Stimulated activated CD4-positive, alpha-beta T cell treated with anti-CD3 and anti-CD28 coated beads, TNF-alpha, amount 100 ng/mL, for 4 hours (primary cell): ENCODE measurements at regions not wholly inside any gene's neighbourhood (a gene's known extent, or its start where the extent isn't known, plus 50 kb on each side); places are given as distances from the start of the nearest gene placed in this dataset.

Experiments
- DNase-seq, 3 experiments: peaks; one replicate each; pipeline ENCODE4 v3.0.0-alpha.2; 2020; ENCODE audit warnings: low read depth in 3 of 3

DNA sequence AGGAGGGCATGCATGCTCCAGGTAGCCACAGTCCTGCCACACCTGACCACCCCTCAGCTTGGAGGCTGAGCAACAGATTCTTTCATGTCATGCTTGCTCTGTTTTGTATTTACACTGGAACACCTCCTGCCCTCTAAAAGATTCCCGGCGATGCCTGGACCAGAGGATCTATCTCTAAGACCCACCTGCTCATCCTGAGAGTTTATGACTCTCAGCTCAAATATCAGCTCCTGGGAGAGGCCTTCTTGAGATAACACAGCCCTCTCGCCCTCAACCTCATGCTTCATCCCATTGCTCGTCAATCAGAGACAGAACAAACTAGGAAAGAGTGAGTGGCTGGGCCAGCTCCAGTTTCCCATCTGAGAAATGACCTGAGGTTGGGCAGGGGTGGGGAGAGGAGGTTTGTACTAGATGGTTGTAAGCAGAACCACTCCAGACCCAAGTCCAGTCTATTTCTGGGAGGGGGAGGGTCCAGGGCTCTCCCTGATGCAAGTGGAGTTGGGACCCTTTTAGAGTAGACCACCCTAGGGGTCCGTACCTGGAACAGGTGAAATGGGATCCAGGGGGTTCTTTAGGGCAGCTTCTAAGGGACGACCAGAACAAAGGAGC lies 524.5 kb downstream of the MATN1 start:
- no peak for DNase-seq

DNA sequence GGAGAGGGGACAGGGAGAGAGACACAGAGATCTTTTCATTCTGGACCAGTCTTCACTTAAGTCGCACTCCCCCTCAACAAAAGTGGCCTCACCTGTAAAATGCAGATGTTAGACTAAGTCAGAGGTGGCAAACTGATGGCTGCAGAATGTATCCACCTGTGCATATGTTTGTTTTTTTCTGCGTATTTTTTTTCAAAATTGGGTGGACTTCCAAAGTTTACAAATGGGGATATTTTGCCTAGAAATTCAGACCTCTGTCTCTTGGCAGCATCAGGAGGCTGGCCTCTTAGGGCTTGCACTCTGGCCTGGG lies 525.0 kb downstream of the MATN1 start:
- DNase-seq: no peak

DNA sequence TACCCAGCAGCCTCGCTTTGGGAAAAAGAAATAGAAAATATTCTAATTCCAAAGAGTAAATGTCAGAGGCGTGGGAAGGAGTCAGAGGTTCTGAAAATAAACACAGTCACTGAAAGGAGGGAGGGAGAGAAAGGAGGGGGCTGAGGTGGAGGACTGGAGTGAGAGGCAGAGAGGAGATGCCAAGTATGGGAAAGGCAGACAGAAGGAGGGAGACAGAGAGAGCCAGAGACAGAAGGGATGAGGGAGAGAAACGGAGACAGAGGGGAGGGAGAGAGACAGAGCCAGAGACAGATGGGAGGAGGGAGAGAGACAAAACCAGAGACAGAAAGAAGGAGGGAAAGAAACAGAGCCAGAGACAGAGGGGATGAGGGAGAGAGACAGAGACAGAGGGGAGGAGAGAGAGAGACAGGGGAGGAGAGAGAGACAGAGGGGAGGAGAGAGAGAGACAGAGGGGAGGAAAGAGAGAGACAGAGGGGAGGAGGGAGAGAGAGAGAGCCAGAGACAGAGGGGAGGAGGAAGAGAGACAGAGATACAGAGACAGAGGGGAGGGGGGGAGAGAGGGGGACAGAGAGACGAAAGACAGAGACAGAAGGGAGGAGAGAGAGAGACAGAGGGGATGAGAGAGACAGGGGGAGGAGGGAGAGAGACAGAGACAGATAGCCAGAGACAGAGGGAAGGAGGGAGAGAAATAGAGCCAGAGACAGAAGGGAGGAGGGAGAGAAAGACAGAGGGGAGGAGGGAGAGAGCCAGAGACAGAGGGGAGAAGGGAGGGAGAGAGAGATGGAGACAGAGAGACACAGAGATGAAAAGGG lies 525.5 kb downstream of the MATN1 start:
- DNase-seq: no peak

DNA sequence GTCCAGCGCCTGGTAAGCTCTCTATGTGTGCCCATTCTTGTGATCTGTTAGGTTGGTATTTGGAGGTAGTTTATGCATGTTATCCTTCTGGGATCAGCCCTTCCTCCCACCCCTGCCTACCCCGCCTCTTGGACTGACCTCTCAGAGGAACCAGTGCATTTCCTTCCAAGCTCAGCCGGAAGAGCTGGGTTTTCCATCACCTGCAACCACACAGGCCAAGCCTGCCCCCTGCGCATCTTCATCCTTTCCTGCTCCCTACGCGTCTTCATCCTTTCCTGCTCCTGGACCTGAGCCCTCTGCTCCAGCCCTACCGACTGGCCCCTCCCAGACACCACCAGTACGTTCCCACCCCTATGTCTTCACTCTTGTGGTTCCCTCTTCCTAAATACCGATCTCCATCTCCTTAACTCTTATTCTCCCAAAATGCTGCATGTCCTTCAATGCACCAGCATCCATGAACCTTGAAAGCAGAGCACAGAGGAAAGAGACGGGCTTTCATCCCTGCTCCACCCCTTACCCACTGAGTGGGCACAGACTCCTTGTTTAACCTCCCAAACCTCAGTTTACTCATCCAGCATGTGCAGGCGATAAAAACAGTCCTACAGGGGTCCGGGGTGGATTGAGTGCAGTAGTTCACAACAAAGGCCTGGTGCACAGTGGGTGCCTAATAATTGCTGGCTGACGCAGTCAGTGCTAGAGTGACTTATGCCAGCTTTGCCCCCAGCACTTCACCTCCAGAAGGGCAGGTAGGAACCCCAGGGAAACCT lies 526.3 kb downstream of the MATN1 start:
- no peak for DNase-seq

DNA sequence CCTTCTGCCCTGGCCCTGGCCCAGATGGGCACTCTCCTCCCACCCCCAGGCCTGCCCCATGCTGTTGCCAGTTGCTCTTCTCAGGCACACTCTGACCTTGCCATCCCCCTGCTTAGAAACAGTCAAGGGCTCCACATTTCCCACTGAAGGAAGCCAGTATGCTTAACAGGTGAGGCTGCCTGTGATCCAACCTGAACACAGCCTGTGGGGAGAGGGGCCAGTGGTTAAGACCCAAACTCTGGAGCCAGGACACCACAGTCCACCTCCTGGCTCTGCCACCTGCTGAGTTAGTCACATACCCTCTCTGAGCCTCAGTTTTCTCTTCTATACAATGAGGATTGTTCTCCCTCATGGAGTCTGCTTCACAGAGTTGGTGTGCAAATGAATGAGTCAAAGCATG lies 526.9 kb downstream of the MATN1 start:
- DNase-seq: no peak

DNA sequence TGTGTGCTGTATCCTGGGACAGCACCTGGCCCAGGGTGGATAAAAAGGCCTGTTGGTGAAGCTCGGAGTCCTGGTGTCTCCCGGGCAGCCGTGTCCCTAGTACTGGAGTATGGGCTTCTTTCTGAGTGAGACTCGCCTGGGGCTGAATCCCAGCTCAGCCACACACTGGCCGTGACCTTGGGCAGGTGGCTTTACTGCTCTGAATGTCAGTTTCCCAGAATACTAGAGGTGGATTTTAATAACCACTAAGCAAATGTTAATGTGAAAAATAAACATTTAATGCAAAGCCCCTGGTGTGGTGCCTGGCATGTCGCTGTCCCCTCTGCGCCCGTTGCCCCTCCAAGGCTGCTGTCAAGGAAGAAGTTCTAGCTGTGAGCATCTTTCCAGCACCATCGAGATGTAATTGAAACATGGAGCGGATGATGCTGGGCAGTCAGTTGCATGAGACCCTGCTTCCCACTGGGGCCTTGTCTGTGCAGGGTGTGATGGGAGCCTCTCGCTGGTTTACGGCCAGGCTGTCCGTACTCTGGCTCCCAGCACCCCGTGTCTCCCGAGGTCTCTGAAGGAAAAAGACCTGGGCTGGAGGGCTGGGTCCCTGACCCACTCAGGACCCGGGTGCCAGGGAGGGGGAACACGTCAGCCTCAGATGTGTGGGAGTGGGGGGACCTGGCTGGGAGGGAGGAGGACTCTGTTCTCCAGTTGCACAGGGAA lies 527.8 kb downstream of the MATN1 start:
- DNase-seq: no peak

DNA sequence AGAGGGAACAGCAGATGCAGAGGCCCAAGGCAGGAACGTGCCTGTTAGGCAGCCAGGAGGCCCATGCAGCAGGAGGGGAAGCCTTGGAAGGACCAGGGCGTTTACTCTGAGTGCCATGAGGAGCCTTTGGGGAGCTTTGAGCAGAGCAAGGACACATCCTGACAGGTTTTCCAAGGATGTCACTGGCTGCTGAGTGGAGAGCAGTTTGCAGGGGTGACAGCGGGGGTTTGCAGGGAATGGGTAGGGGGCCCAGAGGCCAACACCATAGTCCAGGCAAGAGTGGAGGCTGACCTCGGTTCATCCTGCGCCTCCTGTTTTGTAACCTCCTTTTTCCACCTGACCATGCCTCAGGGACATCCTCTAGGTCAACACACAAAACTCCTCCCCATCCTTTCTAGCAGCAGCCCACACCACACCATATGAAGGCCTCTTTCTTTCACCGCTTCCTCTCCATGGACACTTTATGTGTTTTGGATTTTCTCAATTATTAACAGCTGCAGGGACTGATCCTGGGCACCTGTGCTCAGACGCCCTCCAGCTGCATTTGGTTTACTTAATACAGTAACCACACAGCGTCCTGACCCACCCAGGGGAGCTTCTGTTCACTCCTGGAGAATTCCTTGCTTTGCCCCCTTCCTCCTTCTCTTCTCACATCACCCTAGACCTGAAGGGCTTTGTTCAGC lies 528.5 kb downstream of the MATN1 start:
- DNase-seq: no peak

DNA sequence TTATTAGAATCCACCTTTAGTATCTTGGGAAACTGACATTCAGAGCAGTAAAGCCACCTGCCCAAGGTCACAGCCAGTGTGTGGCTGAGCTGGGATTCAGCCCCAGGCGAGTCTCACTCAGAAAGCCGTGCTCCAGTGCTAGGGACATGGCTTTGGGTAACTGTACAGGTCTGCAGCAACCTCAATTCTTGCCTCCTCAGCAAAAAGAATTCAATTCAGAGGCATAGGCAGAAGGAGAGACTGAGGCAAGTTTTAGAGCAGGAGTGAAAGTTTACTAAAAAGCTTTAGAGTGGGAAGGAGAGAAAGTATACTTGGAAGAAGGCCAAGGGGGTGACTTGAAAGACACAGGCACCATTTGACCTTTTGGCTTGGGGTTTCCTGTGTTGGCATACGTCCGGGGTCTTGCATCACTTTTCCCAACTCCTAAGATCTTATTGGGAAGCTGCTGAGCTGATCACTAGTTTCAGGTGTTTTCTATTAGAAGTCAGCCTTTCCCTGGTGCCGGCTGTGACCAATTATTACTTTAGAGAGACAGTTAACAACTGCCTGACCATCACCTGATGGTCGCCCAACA lies 529.3 kb downstream of the MATN1 start:
- DNase-seq: no peak

DNA sequence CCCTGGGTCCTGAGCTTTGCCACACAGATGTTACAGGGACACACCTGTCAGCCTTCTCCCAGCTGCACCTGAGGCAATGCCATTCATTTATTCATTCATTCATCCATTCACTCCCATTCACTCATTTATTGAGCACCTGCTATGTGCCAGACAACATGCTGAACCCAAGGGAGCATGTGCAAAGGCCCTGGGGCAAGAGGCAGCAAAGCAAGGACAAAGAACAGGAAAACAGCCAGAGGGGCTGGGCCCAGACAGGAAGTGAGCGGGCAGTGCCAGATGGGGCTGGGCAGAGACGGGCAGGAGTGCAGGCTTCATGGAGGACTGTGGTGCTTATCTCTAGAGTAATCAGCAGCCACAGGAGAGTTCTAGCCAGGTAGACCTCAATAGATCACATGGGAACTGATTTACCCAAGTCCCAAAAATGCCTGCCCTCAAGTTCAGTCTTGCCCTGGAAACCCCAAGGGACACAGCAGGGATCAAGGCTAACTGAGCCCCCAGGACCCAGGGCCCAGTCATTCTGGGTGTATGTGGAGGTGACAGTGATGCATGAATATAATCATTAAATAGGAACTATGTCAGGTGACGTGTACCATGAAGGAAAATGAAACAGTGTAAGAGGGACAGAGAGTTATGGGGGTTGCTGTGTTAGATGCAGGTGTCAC lies 530.3 kb downstream of the MATN1 start:
- DNase-seq: no peak

DNA sequence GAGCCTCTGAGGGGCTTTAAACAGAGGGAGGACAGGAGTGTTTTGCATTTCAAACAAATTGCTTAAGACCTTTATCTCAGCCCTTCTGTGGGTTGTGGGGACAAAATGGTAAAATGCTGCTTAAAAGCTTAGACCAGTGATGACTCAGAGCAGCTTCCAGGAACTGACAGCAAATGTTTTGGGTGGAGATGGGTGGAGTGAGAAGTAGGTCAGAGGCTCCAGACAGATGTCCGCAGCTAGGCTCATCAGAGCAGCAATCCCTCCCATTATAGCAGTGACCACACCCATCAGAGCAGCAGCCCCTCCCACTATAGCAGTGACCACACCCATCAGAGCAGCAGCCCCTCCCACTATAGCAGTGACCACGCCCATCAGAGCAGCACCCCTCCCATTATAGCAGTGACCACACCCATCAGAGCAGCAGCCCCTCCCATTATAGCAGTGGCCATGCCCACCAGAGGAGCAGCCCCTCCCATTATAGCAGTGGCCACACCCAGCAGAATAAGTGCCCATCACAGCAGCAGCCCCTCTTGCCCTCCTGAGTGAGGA lies 532.2 kb downstream of the MATN1 start:
- no peak for DNase-seq

DNA sequence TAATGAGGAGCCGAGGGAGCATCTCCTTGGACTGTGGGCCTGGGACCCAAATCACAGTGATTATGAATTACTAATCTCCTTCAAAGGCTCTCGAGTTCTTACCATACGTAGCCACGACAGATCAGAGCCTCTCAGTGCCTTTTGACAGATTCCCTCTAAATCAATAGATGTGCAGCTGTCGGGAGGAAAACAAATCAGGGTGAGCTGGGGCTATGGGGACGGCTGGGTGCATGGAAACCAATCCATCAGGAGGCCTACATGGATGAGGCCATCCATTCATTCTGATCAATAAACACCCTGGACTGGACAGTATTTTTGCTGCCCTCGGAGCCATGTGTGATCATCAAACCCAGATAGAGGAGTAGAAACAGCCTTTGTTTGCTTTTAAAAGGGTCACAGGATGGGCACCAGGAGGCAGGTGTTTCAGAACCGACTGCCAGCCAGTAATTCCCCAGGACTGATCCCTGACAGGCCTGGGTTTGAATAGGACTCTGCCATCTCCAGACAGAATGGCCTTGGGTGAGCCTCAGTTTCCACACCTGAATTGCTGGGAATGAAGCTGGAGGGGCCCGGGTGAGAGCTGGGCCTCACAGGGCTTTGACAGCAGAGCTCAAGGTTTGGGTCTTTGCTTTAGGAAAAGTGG lies 532.8 kb downstream of the MATN1 start:
- DNase-seq: no peak

DNA sequence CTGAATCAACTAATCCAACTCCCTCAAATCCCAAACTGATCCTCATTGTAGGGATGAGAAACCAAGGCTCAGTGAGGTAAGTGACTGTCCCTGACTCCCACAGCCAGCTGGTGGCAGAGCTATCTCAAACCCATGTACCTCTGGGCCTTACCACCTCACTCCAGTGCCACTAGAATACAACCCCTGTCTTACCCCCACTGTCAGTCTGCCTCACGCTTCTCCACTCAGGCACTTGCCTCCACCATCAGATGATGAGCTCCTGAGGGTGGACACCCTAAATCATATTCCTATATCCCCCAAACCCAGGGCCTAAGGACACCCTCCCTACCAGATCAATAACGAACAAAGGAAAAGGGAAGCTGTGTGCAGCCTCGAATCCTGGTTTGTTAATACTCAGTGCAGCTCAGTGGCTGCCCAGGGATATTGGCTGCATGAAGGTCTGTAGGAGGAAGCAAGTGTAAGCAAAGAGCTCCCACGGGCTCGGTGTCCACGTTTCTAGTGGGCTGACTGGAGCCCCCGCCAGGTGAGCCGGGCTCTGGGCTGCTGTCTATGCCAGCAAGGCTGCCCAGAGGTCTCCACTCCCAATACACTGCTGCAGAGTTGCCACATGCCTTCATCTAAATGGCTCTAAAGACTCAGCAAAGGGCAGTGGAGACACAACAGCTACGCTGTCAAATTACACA lies 533.4 kb downstream of the MATN1 start:
- DNase-seq: no peak

DNA sequence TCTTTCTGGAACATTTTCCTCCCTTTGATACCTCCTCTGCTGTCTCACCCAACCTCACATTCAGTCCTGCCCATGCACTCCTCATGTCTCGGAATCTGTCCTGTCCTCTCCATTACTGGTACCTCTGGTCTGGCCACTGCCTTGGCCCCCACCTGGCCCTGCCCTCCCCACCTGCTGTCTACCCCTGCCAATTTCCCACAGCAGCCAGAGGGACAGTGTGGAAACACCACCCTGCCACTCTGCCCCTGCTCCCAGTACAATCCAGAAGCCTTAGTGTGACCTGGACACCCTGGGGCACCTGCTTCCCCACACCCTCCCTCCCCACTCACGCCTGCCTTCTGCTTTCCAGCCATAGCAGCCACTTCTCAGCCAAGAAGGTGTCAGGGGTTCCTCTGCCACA lies 534.4 kb downstream of the MATN1 start:
- DNase-seq: no peak

DNA sequence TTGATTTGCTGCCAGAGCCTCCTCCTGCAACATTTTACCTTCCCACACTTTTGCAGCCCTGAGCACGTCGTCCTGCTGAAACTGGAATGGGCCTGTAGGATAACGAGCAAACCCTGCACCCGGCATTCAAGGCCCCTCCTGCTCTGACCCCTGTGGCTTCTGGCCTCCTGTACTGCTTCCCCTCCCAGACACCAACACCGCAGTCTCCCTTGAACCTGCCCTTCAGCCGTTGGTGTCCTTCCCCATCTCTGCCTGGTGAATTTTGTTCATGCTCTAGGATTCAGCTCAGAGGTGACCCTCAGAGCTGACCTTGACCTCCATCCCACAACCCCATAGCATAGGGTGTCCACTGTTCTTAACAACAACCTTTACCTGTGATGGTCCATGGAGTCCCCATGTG lies 535.1 kb downstream of the MATN1 start:
- DNase-seq: no peak

DNA sequence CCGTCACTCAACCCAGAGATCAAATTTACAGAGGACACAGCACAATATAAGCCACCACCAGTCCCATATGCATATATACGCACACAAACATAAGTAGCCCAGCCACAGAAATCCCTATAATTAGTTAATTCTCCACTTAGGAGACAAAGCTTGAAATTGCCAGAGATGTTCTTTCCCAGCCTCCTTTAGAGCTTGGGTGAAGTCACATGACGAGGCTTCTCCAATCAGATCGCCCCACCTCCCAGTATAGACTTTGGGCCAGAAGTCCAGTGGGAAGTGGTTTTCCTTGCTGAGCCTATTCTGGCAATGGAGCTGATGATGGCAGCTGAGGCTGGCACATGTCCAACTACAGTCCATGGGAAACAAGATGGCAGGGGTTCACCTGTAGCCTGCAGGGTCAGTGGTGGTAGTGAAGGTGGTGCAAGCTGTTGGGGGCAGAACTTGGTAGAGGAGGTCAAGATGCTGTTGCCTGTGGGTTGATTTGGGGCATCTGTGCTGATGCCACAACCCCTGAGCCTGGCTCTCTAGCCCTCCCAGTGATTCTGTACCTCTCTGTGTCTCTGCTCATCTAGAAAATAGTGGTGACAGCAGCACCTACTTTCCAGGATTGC lies 535.9 kb downstream of the MATN1 start:
- no peak for DNase-seq

DNA sequence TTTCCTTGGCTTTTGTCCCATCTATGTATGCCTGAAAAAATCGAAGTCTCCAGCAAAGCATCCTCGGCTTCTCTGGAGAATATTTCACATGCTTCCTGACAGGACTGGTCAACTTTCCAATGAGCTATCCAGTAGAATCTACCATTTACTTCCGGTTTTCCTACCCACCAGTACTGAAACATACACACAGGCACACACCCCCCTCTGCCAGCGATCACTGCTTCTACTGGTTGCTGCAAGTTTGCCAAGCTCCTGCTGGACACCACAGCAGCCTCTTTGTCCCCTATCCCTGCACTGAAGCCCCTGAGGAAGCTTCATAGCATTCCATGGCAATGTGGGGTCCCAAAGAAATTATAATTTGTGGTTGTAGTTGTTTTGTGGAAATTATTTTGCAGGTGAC lies 536.8 kb downstream of the MATN1 start:
- DNase-seq: no peak

DNA sequence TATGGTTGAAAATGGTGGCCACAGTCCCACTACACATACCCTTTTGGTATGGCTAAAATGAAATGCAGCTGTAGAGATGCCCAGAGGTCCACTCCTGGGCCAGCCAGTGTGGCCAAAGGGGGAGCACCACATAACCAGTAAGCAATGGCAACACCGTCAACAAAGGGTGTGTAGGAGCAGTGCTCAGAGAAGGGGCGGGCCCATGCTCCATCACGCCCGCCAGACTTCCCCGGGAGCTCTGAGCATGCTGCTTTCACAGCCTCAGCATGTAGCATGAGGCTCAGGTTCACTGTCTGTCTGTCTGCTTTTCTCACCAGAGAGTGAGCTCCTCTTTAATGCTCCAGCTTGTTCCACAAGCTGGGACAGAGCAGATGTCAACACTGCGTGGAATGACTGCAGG lies 537.6 kb downstream of the MATN1 start:
- no peak for DNase-seq

DNA sequence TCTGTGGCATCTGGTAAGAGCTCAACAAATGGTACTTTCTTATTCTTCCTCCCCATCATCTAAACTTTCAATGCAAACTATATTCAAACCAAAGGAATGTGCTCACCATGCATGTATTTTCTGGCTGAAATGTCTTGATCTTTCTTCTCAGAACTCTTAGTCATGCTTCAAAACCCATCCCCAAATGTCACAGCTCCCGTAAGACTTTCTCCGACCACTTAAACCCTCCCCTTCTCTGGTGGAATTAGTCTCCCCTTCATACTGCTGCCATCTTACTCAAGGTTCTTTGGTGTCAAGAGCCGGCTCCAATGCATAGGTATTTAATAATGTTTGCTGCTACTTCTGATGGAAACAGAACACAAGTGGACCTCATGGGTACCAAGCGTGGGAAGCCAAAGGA lies 538.1 kb downstream of the MATN1 start:
- no peak for DNase-seq
